ENCODE measurements at regions not wholly inside any gene's neighbourhood (a gene's known extent, or its start where the extent isn't known, plus 50 kb on each side); places are given as distances from the start of the nearest gene placed in this dataset.

DNA sequence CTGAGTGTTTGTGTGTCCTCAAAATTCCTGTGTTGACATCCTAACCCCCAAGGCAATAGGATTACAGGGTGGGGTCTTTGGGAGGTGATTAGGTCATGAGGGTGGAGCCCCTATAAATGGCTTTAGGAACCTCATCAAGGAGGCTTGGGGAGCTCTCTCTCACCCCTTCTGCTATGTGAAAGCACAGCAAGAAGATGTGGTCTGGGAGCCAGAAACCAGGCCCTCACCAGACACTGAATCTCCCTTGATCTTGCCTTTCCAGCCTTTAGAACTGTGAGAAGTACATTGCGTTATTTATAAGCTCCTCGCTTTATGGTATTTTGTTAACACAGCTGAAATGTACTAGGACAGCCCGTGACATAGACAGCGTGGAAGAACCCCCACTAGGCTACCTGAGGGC lies 712.0 kb upstream of the SGCG start:
- TF ChIP-seq, protein P1, sequence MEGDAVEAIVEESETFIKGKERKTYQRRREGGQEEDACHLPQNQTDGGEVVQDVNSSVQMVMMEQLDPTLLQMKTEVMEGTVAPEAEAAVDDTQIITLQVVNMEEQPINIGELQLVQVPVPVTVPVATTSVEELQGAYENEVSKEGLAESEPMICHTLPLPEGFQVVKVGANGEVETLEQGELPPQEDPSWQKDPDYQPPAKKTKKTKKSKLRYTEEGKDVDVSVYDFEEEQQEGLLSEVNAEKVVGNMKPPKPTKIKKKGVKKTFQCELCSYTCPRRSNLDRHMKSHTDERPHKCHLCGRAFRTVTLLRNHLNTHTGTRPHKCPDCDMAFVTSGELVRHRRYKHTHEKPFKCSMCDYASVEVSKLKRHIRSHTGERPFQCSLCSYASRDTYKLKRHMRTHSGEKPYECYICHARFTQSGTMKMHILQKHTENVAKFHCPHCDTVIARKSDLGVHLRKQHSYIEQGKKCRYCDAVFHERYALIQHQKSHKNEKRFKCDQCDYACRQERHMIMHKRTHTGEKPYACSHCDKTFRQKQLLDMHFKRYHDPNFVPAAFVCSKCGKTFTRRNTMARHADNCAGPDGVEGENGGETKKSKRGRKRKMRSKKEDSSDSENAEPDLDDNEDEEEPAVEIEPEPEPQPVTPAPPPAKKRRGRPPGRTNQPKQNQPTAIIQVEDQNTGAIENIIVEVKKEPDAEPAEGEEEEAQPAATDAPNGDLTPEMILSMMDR (optimal IDR thresholded peaks at IDR 0.05 in 1 of 3, IDR thresholded peaks at IDR 0.05 in 1 of 3, conservative IDR thresholded peaks at IDR 0.05 in 1 of 3; ENCODE audit: extremely low read depth in 1 of 3, insufficient read depth in 2 of 3, low read length in 3 of 3): no peak
- no peak for TF ChIP-seq EZH2 (IDR thresholded peaks at IDR 0.05; ENCODE audit: low read length)

All from keratinocyte (primary cell).